Stomach (tissue), 4 donors: ENCODE measurements at regions not wholly inside any gene's neighbourhood (a gene's known extent, or its start where the extent isn't known, plus 50 kb on each side); places are given as distances from the start of the nearest gene placed in this dataset.

Experiments
- POLR2A ChIP-seq, 4 donors: fragments of 450-650 bp; IDR thresholded peaks; one replicate each; pipeline ENCODE4 v1.6.1; 2016; ENCODE audit warnings: antibody characterized with exemption in 4 of 4, control low read depth in 2 of 4, mild to moderate bottlenecking in 1 of 4, moderate library complexity in 1 of 4
- TF ChIP-seq, protein P1 (sequence below), 7 experiments: fragments of 450-650 bp in 4 of 7; fragments of 200-600 bp in 3 of 7; sonication (generic) in 3 of 7; IDR thresholded peaks; one replicate each; pipeline ENCODE4 v1.5.1; 2016 to 2019; ENCODE audit warnings: antibody characterized with exemption in 7 of 7, control low read depth in 2 of 7, mild to moderate bottlenecking in 1 of 7

DNA sequence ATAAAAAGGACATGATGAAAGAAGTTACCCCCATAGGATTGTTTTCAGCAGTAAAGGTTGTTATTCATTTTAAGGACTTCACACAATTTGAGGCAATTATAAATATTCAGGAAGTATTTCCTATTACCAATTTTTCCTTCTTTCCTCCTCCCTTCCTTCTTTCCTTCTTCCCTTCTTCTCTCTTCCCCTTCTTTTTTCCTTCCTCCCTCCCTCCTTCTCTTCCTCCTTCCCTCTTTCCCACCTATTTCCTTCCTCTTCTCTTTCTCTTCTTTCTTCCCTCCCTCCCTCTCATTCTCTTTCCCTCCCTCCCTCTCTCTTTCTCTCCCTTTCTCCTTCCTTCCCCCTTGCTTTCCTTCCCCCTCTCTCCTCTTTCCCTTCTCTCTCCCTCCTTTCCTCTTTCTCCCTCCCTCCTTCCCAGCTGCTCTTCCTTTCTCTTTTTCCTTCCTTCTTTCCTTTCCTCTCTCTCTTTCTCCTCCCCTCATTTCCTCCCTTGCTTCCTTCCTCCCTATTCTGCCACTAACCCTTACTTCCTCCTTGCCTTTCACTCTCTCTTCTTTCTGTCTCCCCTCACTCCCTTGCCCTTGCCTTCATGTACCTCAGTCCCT, 105.1 kb downstream of the ADRB2 start:
- no peak for TF ChIP-seq POLR2A (IDR thresholded peaks at IDR 0.05)
- TF ChIP-seq, protein P1, sequence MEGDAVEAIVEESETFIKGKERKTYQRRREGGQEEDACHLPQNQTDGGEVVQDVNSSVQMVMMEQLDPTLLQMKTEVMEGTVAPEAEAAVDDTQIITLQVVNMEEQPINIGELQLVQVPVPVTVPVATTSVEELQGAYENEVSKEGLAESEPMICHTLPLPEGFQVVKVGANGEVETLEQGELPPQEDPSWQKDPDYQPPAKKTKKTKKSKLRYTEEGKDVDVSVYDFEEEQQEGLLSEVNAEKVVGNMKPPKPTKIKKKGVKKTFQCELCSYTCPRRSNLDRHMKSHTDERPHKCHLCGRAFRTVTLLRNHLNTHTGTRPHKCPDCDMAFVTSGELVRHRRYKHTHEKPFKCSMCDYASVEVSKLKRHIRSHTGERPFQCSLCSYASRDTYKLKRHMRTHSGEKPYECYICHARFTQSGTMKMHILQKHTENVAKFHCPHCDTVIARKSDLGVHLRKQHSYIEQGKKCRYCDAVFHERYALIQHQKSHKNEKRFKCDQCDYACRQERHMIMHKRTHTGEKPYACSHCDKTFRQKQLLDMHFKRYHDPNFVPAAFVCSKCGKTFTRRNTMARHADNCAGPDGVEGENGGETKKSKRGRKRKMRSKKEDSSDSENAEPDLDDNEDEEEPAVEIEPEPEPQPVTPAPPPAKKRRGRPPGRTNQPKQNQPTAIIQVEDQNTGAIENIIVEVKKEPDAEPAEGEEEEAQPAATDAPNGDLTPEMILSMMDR (IDR thresholded peaks at IDR 0.05): no peak
